ENCODE measurements at regions not wholly inside any gene's neighbourhood (a gene's known extent, or its start where the extent isn't known, plus 50 kb on each side); places are given as distances from the start of the nearest gene placed in this dataset.

- no peak overlapping the region for H3K4me3 Mint-ChIP-seq
- DNase-seq = no peak
- H3K36me3 Mint-ChIP-seq (ENCODE audit: low read depth) = no peaks in the 10 kb centered on the region
- peaks cover 5% of the 10 kb centered on the region for H3K9me3 Mint-ChIP-seq
- H3K27ac Mint-ChIP-seq = no peak overlapping the region
- no peaks in the 10 kb centered on the region for H3K4me1 Mint-ChIP-seq (ENCODE audit: low read depth)
- H3K27me3 Mint-ChIP-seq = peaks cover 11% of the 10 kb centered on the region
These were observed 203.4 kb upstream of the RAB6C start for GRCh38 chr2:129775952-129776653.

GRCh38 chr2:129777146-129777545, 202.3 kb upstream of the RAB6C start:
- Mint-ChIP-seq H3K27me3 (peaks cover 11% of the 10 kb centered on the region), H3K4me3 (no peak overlapping the region), H3K4me1 (ENCODE audit: low read depth) (no peaks in the 10 kb centered on the region), H3K9me3 (peaks cover 5% of the 10 kb centered on the region), H3K36me3 (ENCODE audit: low read depth) (no peaks in the 10 kb centered on the region), H3K27ac (no peak overlapping the region)
- no peak for DNase-seq

GRCh38 chr2:129777762-129778583, 201.5 kb upstream of the RAB6C start:
- Mint-ChIP-seq H3K27me3 (peaks cover 11% of the 10 kb centered on the region), H3K4me3 (no peak overlapping the region), H3K27ac (no peak overlapping the region), H3K9me3 (no peaks in the 10 kb centered on the region), H3K36me3 (ENCODE audit: low read depth) (no peaks in the 10 kb centered on the region), H3K4me1 (ENCODE audit: low read depth) (no peaks in the 10 kb centered on the region)
- DNase-seq = no peak

GRCh38 chr2:129778584-129778877, 200.9 kb upstream of the RAB6C start:
- H3K4me1 Mint-ChIP-seq (ENCODE audit: low read depth) = no peaks in the 10 kb centered on the region

GRCh38 chr2:129779783-129780182, 199.7 kb upstream of the RAB6C start:
- H3K9me3 Mint-ChIP-seq = no peaks in the 10 kb centered on the region
- H3K4me1 Mint-ChIP-seq (ENCODE audit: low read depth) = no peaks in the 10 kb centered on the region

More at GRCh38 chr2:129778584-129778877, 200.9 kb upstream of the RAB6C start:
- no peaks in the 10 kb centered on the region for H3K9me3 Mint-ChIP-seq
- H3K36me3 Mint-ChIP-seq (ENCODE audit: low read depth) = no peaks in the 10 kb centered on the region
- no peak overlapping the region for H3K27ac Mint-ChIP-seq
- DNase-seq = no peak
- H3K4me3 Mint-ChIP-seq = no peak overlapping the region
- H3K27me3 Mint-ChIP-seq = peaks cover 11% of the 10 kb centered on the region

GRCh38 chr2:129780316-129781270, 198.9 kb upstream of the RAB6C start:
- Mint-ChIP-seq H3K27ac (no peak overlapping the region), H3K4me1 (ENCODE audit: low read depth) (no peaks in the 10 kb centered on the region), H3K36me3 (ENCODE audit: low read depth) (no peaks in the 10 kb centered on the region), H3K27me3 (peaks cover 11% of the 10 kb centered on the region), H3K4me3 (no peak overlapping the region), H3K9me3 (no peaks in the 10 kb centered on the region)
- DNase-seq = no peak

More at GRCh38 chr2:129779783-129780182, 199.7 kb upstream of the RAB6C start:
- Mint-ChIP-seq H3K36me3 (ENCODE audit: low read depth) (no peaks in the 10 kb centered on the region), H3K27ac (no peak overlapping the region), H3K27me3 (peaks cover 11% of the 10 kb centered on the region), H3K4me3 (no peak overlapping the region)
- DNase-seq = no peak

GRCh38 chr2:129781749-129782632, 197.5 kb upstream of the RAB6C start:
- Mint-ChIP-seq H3K4me1 (ENCODE audit: low read depth) (no peaks in the 10 kb centered on the region), H3K27me3 (peaks cover 11% of the 10 kb centered on the region), H3K4me3 (no peak overlapping the region), H3K27ac (no peak overlapping the region), H3K9me3 (no peaks in the 10 kb centered on the region), H3K36me3 (ENCODE audit: low read depth) (no peaks in the 10 kb centered on the region)
- DNase-seq = no peak

GRCh38 chr2:129782633-129782990, 196.9 kb upstream of the RAB6C start:
- no peak overlapping the region for H3K4me3 Mint-ChIP-seq
- no peak for DNase-seq
- H3K9me3 Mint-ChIP-seq = no peaks in the 10 kb centered on the region
- peaks cover 11% of the 10 kb centered on the region for H3K27me3 Mint-ChIP-seq
- no peaks in the 10 kb centered on the region for H3K36me3 Mint-ChIP-seq (ENCODE audit: low read depth)
- H3K27ac Mint-ChIP-seq = no peak overlapping the region
- no peaks in the 10 kb centered on the region for H3K4me1 Mint-ChIP-seq (ENCODE audit: low read depth)

- H3K4me1 Mint-ChIP-seq (ENCODE audit: low read depth) = no peaks in the 10 kb centered on the region
- no peak overlapping the region for H3K27ac Mint-ChIP-seq
- H3K4me3 Mint-ChIP-seq = no peak overlapping the region
- no peak for DNase-seq
- no peaks in the 10 kb centered on the region for H3K9me3 Mint-ChIP-seq
- peaks cover 6% of the 10 kb centered on the region for H3K27me3 Mint-ChIP-seq
- H3K36me3 Mint-ChIP-seq (ENCODE audit: low read depth) = no peaks in the 10 kb centered on the region
These were observed 195.0 kb upstream of the RAB6C start for GRCh38 chr2:129784486-129784885.

- H3K4me3 Mint-ChIP-seq = no peak overlapping the region
- H3K9me3 Mint-ChIP-seq = no peaks in the 10 kb centered on the region
- no peaks in the 10 kb centered on the region for H3K4me1 Mint-ChIP-seq (ENCODE audit: low read depth)
- no peak overlapping the region for H3K27ac Mint-ChIP-seq
- peaks cover 7% of the 10 kb centered on the region for H3K27me3 Mint-ChIP-seq
- H3K36me3 Mint-ChIP-seq (ENCODE audit: low read depth) = no peaks in the 10 kb centered on the region
- no peak for DNase-seq
These were observed 187.8 kb upstream of the RAB6C start for GRCh38 chr2:129791712-129792111.

GRCh38 chr2:129793431-129793902, 186.0 kb upstream of the RAB6C start:
- no peak overlapping the region for H3K4me3 Mint-ChIP-seq
- DNase-seq = no peak
- H3K27ac Mint-ChIP-seq = no peak overlapping the region
- H3K36me3 Mint-ChIP-seq (ENCODE audit: low read depth) = no peaks in the 10 kb centered on the region
- H3K27me3 Mint-ChIP-seq = peaks cover 7% of the 10 kb centered on the region
- H3K4me1 Mint-ChIP-seq (ENCODE audit: low read depth) = no peaks in the 10 kb centered on the region
- H3K9me3 Mint-ChIP-seq = no peaks in the 10 kb centered on the region

- no peak overlapping the region for H3K27ac Mint-ChIP-seq
- H3K27me3 Mint-ChIP-seq = peaks cover 7% of the 10 kb centered on the region
- H3K4me1 Mint-ChIP-seq (ENCODE audit: low read depth) = no peaks in the 10 kb centered on the region
- DNase-seq = no peak
- H3K4me3 Mint-ChIP-seq = no peak overlapping the region
- H3K9me3 Mint-ChIP-seq = no peaks in the 10 kb centered on the region
- no peaks in the 10 kb centered on the region for H3K36me3 Mint-ChIP-seq (ENCODE audit: low read depth)
These were observed 185.3 kb upstream of the RAB6C start for GRCh38 chr2:129794116-129794515.

- Mint-ChIP-seq H3K36me3 (ENCODE audit: low read depth) (no peaks in the 10 kb centered on the region), H3K27ac (no peak overlapping the region), H3K4me1 (ENCODE audit: low read depth) (no peaks in the 10 kb centered on the region), H3K9me3 (no peaks in the 10 kb centered on the region), H3K27me3 (peaks cover 7% of the 10 kb centered on the region), H3K4me3 (no peak overlapping the region)
- no peak for DNase-seq
These were observed 184.9 kb upstream of the RAB6C start for GRCh38 chr2:129794540-129794939.

GRCh38 chr2:129796225-129796624, 183.2 kb upstream of the RAB6C start:
- Mint-ChIP-seq H3K27me3 (peaks cover 7% of the 10 kb centered on the region), H3K36me3 (ENCODE audit: low read depth) (no peaks in the 10 kb centered on the region)
- DNase-seq = no peak

More at GRCh38 chr2:129796225-129796624, 183.2 kb upstream of the RAB6C start:
- Mint-ChIP-seq H3K4me1 (ENCODE audit: low read depth) (no peaks in the 10 kb centered on the region), H3K27ac (no peak overlapping the region), H3K4me3 (no peak overlapping the region), H3K9me3 (no peaks in the 10 kb centered on the region)
